Hepatocyte (in vitro differentiated cells): ENCODE measurements at regions not wholly inside any gene's neighbourhood (a gene's known extent, or its start where the extent isn't known, plus 50 kb on each side); places are given as distances from the start of the nearest gene placed in this dataset.
"Not testable (repeated sequence)": the region's sequence is repeated elsewhere in the genome, so short reads cannot be mapped to it uniquely, and the experiment has no call there.

Experiments
- DNase-seq: peaks from one replicate; pipeline ENCODE4 v3.0.0-alpha.2; 2016; ENCODE audit warnings: low spot score
- H2AFZ ChIP-seq: fragments of 200-600 bp; sonication (generic); 2 replicates; pipeline ENCODE4 v1.6.0; 2016; ENCODE audit warnings: antibody characterized with exemption, mild to moderate bottlenecking
- H3K27ac ChIP-seq: fragments of 200-600 bp; sonication (generic); 2 replicates; pipeline ENCODE4 v1.5.1; 2016; ENCODE audit warnings: mild to moderate bottlenecking
- H3K27me3 ChIP-seq: fragments of 200-600 bp; sonication (generic); 2 replicates; pipeline ENCODE4 v1.6.1; 2016
- H3K36me3 ChIP-seq: fragments of 200-600 bp; sonication (generic); replicated peaks from 2 replicates; pipeline ENCODE4 v1.5.1; 2016; ENCODE audit warnings: low read depth; ENCODE audit not compliant: insufficient read depth
- H3K4me1 ChIP-seq: fragments of 200-600 bp; sonication (generic); 2 replicates; pipeline ENCODE4 v1.5.1; 2016; ENCODE audit warnings: mild to moderate bottlenecking, moderate library complexity; ENCODE audit not compliant: insufficient read depth
- H3K4me2 ChIP-seq: fragments of 200-600 bp; sonication (generic); 2 replicates; pipeline ENCODE4 v1.6.0; 2016
- H3K4me3 ChIP-seq: fragments of 200-600 bp; sonication (generic); 2 replicates; pipeline ENCODE4 v1.5.1; 2016; ENCODE audit warnings: mild to moderate bottlenecking
- H3K79me2 ChIP-seq: fragments of 200-600 bp; sonication (generic); 2 replicates; pipeline ENCODE4 v1.6.0; 2017; ENCODE audit warnings: mild to moderate bottlenecking
- H3K9me2 ChIP-seq: fragments of 200-600 bp; sonication (generic); replicated peaks from 2 replicates; pipeline ENCODE4 v1.6.0; 2017; ENCODE audit warnings: mild to moderate bottlenecking; ENCODE audit not compliant: insufficient read depth
- H3K9me3 ChIP-seq: fragments of 200-600 bp; sonication (generic); 2 replicates; pipeline ENCODE4 v1.5.1; 2016; ENCODE audit warnings: low read depth, mild to moderate bottlenecking
- H4K20me1 ChIP-seq: fragments of 200-600 bp; sonication (generic); 2 replicates; pipeline ENCODE4 v1.6.0; 2016; ENCODE audit warnings: mild to moderate bottlenecking; ENCODE audit not compliant: insufficient read depth, poor library complexity, severe bottlenecking
- CTCF ChIP-seq: fragments of 200-600 bp; sonication (generic); IDR thresholded peaks from 2 replicates; pipeline ENCODE4 v1.5.1; 2016; ENCODE audit warnings: antibody characterized with exemption, mild to moderate bottlenecking; ENCODE audit not compliant: poor library complexity
- EZH2 ChIP-seq: fragments of 200-600 bp; sonication (generic); IDR thresholded peaks from 2 replicates; pipeline ENCODE4 v1.6.1; 2016; ENCODE audit warnings: antibody characterized with exemption, mild to moderate bottlenecking, borderline replicate concordance
- EZH2phosphoT487 ChIP-seq: fragments of 200-600 bp; sonication (generic); IDR thresholded peaks from one replicate; pipeline ENCODE4 v1.6.1; 2018; ENCODE audit warnings: antibody characterized with exemption, mild to moderate bottlenecking, low read depth, moderate library complexity; ENCODE audit not compliant: unreplicated experiment, severe bottlenecking
- WGBS: methylation state at CpG from one replicate; pipeline ENCODE4 v1.1.6; 2016; ENCODE audit warnings: low lambda C conversion rate; ENCODE audit errors: missing lambda C conversion rate; 5-methylcytosine and 5-hydroxymethylcytosine counted together

GRCh38 chr4:160563552-160564282, 1460.8 kb downstream of the RAPGEF2 start:
- no peak overlapping the region for H2AFZ ChIP-seq
- 68% methylated on average over 3 of the region's 3 CpGs for WGBS
- H4K20me1 ChIP-seq, result no peaks in the 10 kb centered on the region
- no peak overlapping the region for H3K27ac ChIP-seq
- no peak for DNase-seq
- no peaks in the 10 kb centered on the region for H3K9me3 ChIP-seq
- H3K79me2 ChIP-seq, result no peaks in the 10 kb centered on the region
- no peaks in the 10 kb centered on the region for H3K36me3 ChIP-seq
- no peaks in the 10 kb centered on the region for H3K4me1 ChIP-seq
- no peak overlapping the region for H3K4me3 ChIP-seq
- TF ChIP-seq EZH2, result no peak
- no peak for TF ChIP-seq CTCF
- TF ChIP-seq EZH2phosphoT487, result no peak
- H3K4me2 ChIP-seq, result no peak overlapping the region
- no peaks in the 10 kb centered on the region for H3K9me2 ChIP-seq
- no peaks in the 10 kb centered on the region for H3K27me3 ChIP-seq

- no peaks in the 10 kb centered on the region for H3K9me2 ChIP-seq
- DNase-seq, result no peak
- H4K20me1 ChIP-seq, result no peaks in the 10 kb centered on the region
- no peak overlapping the region for H3K27ac ChIP-seq
- H3K4me1 ChIP-seq, result no peaks in the 10 kb centered on the region
- no peak for TF ChIP-seq EZH2phosphoT487
- no peak for TF ChIP-seq EZH2
- no peak for TF ChIP-seq CTCF
- H3K4me2 ChIP-seq, result no peak overlapping the region
- no peaks in the 10 kb centered on the region for H3K36me3 ChIP-seq
- H3K79me2 ChIP-seq, result no peaks in the 10 kb centered on the region
- no peak overlapping the region for H2AFZ ChIP-seq
- H3K9me3 ChIP-seq, result no peaks in the 10 kb centered on the region
- H3K27me3 ChIP-seq, result no peaks in the 10 kb centered on the region
- WGBS, result 78% methylated on average over 1 of the region's 1 CpG
- no peak overlapping the region for H3K4me3 ChIP-seq
Measured at GRCh38 chr4:160567634-160568033, 1464.8 kb downstream of the RAPGEF2 start.

- Histone ChIP-seq H3K4me2 (no peak overlapping the region), H3K9me2 (no peaks in the 10 kb centered on the region), H4K20me1 (no peaks in the 10 kb centered on the region), H2AFZ (no peak overlapping the region), H3K27ac (no peak overlapping the region), H3K79me2 (no peaks in the 10 kb centered on the region), H3K4me1 (no peaks in the 10 kb centered on the region), H3K27me3 (no peaks in the 10 kb centered on the region), H3K9me3 (no peaks in the 10 kb centered on the region), H3K36me3 (no peaks in the 10 kb centered on the region), H3K4me3 (no peak overlapping the region)
- TF ChIP-seq CTCF (no peak), EZH2 (no peak), EZH2phosphoT487 (no peak)
- no peak for DNase-seq
Measured at GRCh38 chr4:160570271-160570670, 1467.4 kb downstream of the RAPGEF2 start.

- H3K27ac ChIP-seq, H3K27me3 ChIP-seq, H3K9me2 ChIP-seq, H2AFZ ChIP-seq, H3K9me3 ChIP-seq, H3K4me1 ChIP-seq, H3K79me2 ChIP-seq, DNase-seq, H4K20me1 ChIP-seq, H3K36me3 ChIP-seq, H3K4me3 ChIP-seq, H3K4me2 ChIP-seq: not testable (repeated sequence)
- WGBS, result 81% methylated on average over 18 of the region's 18 CpGs
Measured at GRCh38 chr4:160574272-160574671, 1471.4 kb downstream of the RAPGEF2 start.
